Fibroblast of mammary gland (primary cell): ENCODE measurements at regions not wholly inside any gene's neighbourhood (a gene's known extent, or its start where the extent isn't known, plus 50 kb on each side); places are given as distances from the start of the nearest gene placed in this dataset.

Source experiments
- DNase-seq: peaks from one replicate; pipeline ENCODE4 v3.0.0-alpha.2; 2010; ENCODE audit warnings: low read depth
- H3K4me3 ChIP-seq: 2 replicates; pipeline ENCODE4 v1.5.1; 2011; ENCODE audit warnings: low read depth, mild to moderate bottlenecking, low read length, moderate library complexity; ENCODE audit not compliant: control insufficient read depth
- TF ChIP-seq, protein P1 (sequence below): conservative IDR thresholded peaks from 2 replicates; pipeline ENCODE4 v1.5.1; 2011; ENCODE audit warnings: low read depth, low read length, inconsistent platforms; ENCODE audit not compliant: control insufficient read depth, insufficient read depth

DNA sequence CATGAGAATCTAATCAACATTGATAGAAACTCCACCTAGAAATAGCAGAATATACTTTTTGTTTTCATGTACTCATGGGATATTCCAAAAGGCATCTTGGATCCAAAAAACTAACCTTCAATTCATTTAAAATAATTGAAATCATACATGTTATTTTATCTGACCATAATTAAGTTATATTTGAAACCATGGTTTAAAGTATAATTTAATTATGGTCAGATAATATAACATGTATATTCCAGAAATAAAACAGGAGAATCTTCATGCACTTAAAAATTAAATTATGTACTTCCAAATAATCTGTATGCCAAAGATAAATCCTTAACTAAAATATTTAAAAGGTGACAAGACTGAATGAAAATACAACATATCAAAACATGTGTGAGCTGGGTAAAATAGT, 651.3 kb upstream of the LINC00305 start:
- TF ChIP-seq, protein P1, sequence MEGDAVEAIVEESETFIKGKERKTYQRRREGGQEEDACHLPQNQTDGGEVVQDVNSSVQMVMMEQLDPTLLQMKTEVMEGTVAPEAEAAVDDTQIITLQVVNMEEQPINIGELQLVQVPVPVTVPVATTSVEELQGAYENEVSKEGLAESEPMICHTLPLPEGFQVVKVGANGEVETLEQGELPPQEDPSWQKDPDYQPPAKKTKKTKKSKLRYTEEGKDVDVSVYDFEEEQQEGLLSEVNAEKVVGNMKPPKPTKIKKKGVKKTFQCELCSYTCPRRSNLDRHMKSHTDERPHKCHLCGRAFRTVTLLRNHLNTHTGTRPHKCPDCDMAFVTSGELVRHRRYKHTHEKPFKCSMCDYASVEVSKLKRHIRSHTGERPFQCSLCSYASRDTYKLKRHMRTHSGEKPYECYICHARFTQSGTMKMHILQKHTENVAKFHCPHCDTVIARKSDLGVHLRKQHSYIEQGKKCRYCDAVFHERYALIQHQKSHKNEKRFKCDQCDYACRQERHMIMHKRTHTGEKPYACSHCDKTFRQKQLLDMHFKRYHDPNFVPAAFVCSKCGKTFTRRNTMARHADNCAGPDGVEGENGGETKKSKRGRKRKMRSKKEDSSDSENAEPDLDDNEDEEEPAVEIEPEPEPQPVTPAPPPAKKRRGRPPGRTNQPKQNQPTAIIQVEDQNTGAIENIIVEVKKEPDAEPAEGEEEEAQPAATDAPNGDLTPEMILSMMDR, result no peak
- DNase-seq, result no peak
- no peak overlapping the region for H3K4me3 ChIP-seq

DNA sequence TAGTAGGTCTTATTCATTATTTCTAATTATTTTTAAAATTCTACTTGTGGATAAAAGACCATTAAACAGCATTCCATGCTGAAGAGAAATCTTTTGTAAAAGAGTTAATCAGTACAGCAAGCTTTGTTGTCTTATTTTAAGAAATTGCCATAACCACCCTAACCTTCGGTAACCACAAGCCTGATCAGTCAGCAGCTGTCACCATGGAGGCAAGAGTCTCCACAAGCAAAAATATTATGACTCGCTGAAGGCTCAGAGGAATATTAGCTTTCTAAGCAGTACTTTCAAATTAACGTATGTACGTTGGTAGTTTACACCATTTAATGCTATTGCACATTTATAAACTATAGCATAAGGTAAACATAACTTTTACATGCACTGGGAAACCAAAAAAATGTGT, 650.5 kb upstream of the LINC00305 start:
- no peak for DNase-seq
- TF ChIP-seq, protein P1, result no peak
- no peak overlapping the region for H3K4me3 ChIP-seq

DNA sequence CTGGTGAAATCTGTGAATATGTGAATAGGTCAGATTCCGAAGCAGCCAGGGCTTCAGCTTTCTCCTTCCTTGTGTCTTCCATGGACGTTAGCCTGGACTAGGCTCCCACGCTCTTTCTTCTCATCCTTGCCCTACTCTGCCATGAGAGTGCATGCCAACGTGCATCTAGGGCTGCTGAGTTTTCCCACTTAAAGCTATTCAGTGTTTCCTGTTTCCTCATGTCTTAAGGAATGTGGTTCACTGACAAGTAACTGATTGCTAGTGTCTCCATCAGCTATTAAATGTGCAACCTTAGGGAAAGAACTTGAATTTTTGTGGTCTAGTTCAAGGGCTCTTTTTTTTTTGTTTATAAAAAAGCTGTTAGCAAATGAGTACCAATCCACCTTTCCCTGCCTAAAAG, 642.3 kb upstream of the LINC00305 start:
- no peak for DNase-seq
- TF ChIP-seq, protein P1, result no peak
- no peak overlapping the region for H3K4me3 ChIP-seq

DNA sequence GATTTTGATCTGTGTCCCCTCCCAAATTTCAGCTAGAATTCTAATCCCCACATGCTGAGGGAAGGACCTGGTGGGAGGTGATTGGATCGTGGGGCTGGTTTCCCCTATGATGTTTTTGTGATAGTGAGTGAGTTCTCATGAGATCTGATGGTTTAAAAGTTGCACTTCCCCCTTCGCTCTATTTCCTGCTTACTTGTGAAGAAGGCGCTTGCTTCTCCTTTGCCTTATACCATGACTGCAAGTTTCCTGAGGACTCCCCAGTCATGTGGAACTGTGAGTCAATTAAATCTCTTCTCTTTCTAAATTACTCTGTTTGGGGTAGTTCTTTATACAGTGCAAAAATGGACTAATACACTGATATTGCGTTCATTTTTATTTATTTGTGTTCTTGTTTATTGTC, 636.8 kb upstream of the LINC00305 start:
- DNase-seq, result no peak
- TF ChIP-seq, protein P1, result no peak
- no peak overlapping the region for H3K4me3 ChIP-seq

DNA sequence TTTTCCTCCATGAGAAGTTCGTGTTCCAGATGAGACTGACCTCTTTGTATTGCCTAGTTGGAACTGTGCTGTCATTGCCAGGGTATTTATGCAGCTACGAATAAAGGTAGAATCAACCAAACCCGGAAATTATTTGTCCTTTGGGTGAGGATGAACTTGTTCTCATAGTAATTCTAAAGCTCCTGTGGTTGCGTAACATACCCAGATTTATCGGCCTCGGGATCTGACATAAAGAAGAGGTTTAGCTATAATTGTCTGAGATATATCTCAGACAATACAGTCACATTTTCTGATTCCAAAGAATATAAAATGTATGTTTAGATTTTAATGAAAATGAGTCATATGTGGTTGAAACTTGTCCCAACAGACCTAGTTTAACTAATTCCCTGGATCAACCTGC, 628.7 kb upstream of the LINC00305 start:
- H3K4me3 ChIP-seq, result no peak overlapping the region
- TF ChIP-seq, protein P1, result no peak
- DNase-seq, result no peak

DNA sequence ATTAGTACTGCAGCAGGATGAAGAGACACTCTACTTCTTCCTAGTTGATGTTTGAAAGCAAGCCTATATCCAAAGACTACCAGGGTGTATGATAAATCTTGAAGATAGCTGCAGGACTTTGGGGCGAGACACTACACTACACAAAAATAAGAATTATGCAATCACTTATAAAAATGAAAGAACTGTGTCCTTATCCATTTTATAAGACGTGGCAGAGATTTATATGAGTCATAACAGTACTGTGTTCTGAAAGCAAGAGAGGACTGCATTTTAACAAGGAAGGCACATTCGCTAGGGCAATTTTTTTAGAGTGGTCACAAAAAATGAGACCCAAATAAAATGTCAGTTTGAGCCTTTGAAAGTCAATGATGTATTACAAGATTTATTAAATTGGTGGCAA, 617.0 kb upstream of the LINC00305 start:
- H3K4me3 ChIP-seq, result no peak overlapping the region
- no peak for DNase-seq
- TF ChIP-seq, protein P1, result no peak

DNA sequence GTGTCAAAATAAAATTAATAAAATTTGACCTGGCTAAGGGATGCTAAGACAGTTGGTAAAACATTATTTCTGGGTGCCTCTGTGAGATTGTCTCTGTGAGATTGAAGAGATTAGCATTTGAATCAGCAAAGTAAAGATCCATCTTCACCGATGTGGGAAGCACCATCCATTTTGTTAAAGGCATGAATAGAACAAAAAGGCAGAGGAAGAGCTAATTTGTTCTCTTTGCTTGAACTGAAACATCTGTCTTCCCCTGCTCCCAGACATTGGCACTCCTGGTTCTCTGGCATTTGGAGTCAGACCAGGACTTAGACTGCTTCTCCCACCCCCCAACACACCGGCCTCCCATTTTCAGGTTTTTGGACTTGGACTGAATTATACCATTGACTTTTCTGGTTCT, 603.8 kb upstream of the LINC00305 start:
- TF ChIP-seq, protein P1, result no peak
- no peak for DNase-seq
- H3K4me3 ChIP-seq, result no peak overlapping the region
